ENCODE measurements at regions not wholly inside any gene's neighbourhood (a gene's known extent, or its start where the extent isn't known, plus 50 kb on each side); places are given as distances from the start of the nearest gene placed in this dataset.

GRCh38 chr3:73955494-73956070 lies 330.8 kb upstream of the PDZRN3 start:
- Histone ChIP-seq H4K20me1 (ENCODE audit: insufficient read depth) (no peaks in the 10 kb centered on the region), H3F3A (ENCODE audit: insufficient read depth) (no peaks in the 10 kb centered on the region), H3K9me2 (ENCODE audit: insufficient read depth) (no peaks in the 10 kb centered on the region), H3K36me3 (ENCODE audit: low read depth) (no peaks in the 10 kb centered on the region), H3K4me2 (ENCODE audit: unreplicated experiment) (no peak overlapping the region), H3K27ac (no peak overlapping the region), H3K4me3 (no peak overlapping the region), H3K9me3 (ENCODE audit: low read depth) (no peaks in the 10 kb centered on the region), H2AFZ (no peak overlapping the region), H3K4me1 (ENCODE audit: insufficient read depth) (no peaks in the 10 kb centered on the region), H3K9ac (no peak overlapping the region), H3K27me3 (replicated peaks; ENCODE audit: insufficient read depth) (no peaks in the 10 kb centered on the region; the same call in 1 of the 2 replicates), H3K79me2 (ENCODE audit: insufficient read depth) (no peaks in the 10 kb centered on the region)
- TF ChIP-seq EZH2phosphoT487 (IDR thresholded peaks at IDR 0.05; ENCODE audit: insufficient read depth, low read depth) (no peak), EZH2 (IDR thresholded peaks at IDR 0.05; ENCODE audit: insufficient read depth, poor library complexity, severe bottlenecking) (no peak)
- WGBS, 2 experiments (ENCODE audit: low coverage in 1 of 2, low lambda C conversion rate in 2 of 2, missing lambda C conversion rate in 2 of 2), result 19 to 20% methylated on average over 2 of the region's 2 CpGs
- in situ Hi-C loops (cut with MboI), result no loop called here
- DNase-seq, result no peak

GRCh38 chr3:73954506-73954905 lies 329.8 kb upstream of the PDZRN3 start:
- Histone ChIP-seq H3K9me2 (ENCODE audit: insufficient read depth) (no peaks in the 10 kb centered on the region), H3K27ac (no peak overlapping the region), H3K9me3 (ENCODE audit: low read depth) (no peaks in the 10 kb centered on the region), H3K36me3 (ENCODE audit: low read depth) (no peaks in the 10 kb centered on the region), H3K79me2 (ENCODE audit: insufficient read depth) (no peaks in the 10 kb centered on the region), H3K4me1 (ENCODE audit: insufficient read depth) (no peaks in the 10 kb centered on the region), H4K20me1 (ENCODE audit: insufficient read depth) (no peaks in the 10 kb centered on the region), H3K4me3 (no peak overlapping the region), H2AFZ (no peak overlapping the region), H3K27me3 (replicated peaks; ENCODE audit: insufficient read depth) (no peaks in the 10 kb centered on the region; the same call in 1 of the 2 replicates), H3F3A (ENCODE audit: insufficient read depth) (no peaks in the 10 kb centered on the region), H3K9ac (no peak overlapping the region), H3K4me2 (ENCODE audit: unreplicated experiment) (no peak overlapping the region)
- 57 to 64% methylated on average over 1 of the region's 1 CpG for WGBS, 2 experiments (ENCODE audit: low coverage in 1 of 2, low lambda C conversion rate in 2 of 2, missing lambda C conversion rate in 2 of 2)
- in situ Hi-C loops (cut with MboI), result no loop called here
- DNase-seq, result no peak
- no peak for TF ChIP-seq EZH2 (IDR thresholded peaks at IDR 0.05; ENCODE audit: insufficient read depth, poor library complexity, severe bottlenecking)

GRCh38 chr3:73952781-73953180 lies 328.0 kb upstream of the PDZRN3 start:
- no peaks in the 10 kb centered on the region for H3K9me2 ChIP-seq (ENCODE audit: insufficient read depth)
- WGBS, 2 experiments (ENCODE audit: low coverage in 1 of 2, low lambda C conversion rate in 2 of 2, missing lambda C conversion rate in 2 of 2), result 37 to 42% methylated on average over 1 of the region's 1 CpG
- H3K27ac ChIP-seq, result no peak overlapping the region
- no peak for DNase-seq
- H3K9me3 ChIP-seq (ENCODE audit: low read depth), result no peaks in the 10 kb centered on the region
- H3K4me2 ChIP-seq (ENCODE audit: unreplicated experiment), result no peak overlapping the region
- H3K9ac ChIP-seq, result no peak overlapping the region
- H3K4me1 ChIP-seq (ENCODE audit: insufficient read depth), result no peaks in the 10 kb centered on the region
- peaks cover 2% of the 10 kb centered on the region; the same call in 1 of the 2 replicates for H3K27me3 ChIP-seq (replicated peaks; ENCODE audit: insufficient read depth)
- H4K20me1 ChIP-seq (ENCODE audit: insufficient read depth), result no peaks in the 10 kb centered on the region
- no peak overlapping the region for H2AFZ ChIP-seq
- H3K79me2 ChIP-seq (ENCODE audit: insufficient read depth), result no peaks in the 10 kb centered on the region
- no peaks in the 10 kb centered on the region for H3K36me3 ChIP-seq (ENCODE audit: low read depth)
- in situ Hi-C loops (cut with MboI), result no loop called here
- no peak for TF ChIP-seq EZH2 (IDR thresholded peaks at IDR 0.05; ENCODE audit: insufficient read depth, poor library complexity, severe bottlenecking)
- TF ChIP-seq EZH2phosphoT487 (IDR thresholded peaks at IDR 0.05; ENCODE audit: insufficient read depth, low read depth), result no peak
- H3K4me3 ChIP-seq, result no peak overlapping the region
- H3F3A ChIP-seq (ENCODE audit: insufficient read depth), result no peaks in the 10 kb centered on the region

GRCh38 chr3:73950865-73951558 lies 326.3 kb upstream of the PDZRN3 start:
- no peak for DNase-seq
- WGBS, 2 experiments (ENCODE audit: low coverage in 1 of 2, low lambda C conversion rate in 2 of 2, missing lambda C conversion rate in 2 of 2), result 10 to 13% methylated on average over 4 of the region's 4 CpGs
- in situ Hi-C loops (cut with MboI), result no loop called here
- H3K79me2 ChIP-seq (ENCODE audit: insufficient read depth), result no peaks in the 10 kb centered on the region
- no peaks in the 10 kb centered on the region for H3F3A ChIP-seq (ENCODE audit: insufficient read depth)
- TF ChIP-seq EZH2 (IDR thresholded peaks at IDR 0.05; ENCODE audit: insufficient read depth, poor library complexity, severe bottlenecking) (no peak), EZH2phosphoT487 (IDR thresholded peaks at IDR 0.05; ENCODE audit: insufficient read depth, low read depth) (no peak)
- H4K20me1 ChIP-seq (ENCODE audit: insufficient read depth), result no peaks in the 10 kb centered on the region
- no peaks in the 10 kb centered on the region for H3K4me1 ChIP-seq (ENCODE audit: insufficient read depth)
- H3K27ac ChIP-seq, result no peak overlapping the region
- H3K9ac ChIP-seq, result no peak overlapping the region
- no peaks in the 10 kb centered on the region for H3K9me3 ChIP-seq (ENCODE audit: low read depth)
- peaks cover 2% of the 10 kb centered on the region; the same call in 1 of the 2 replicates for H3K27me3 ChIP-seq (replicated peaks; ENCODE audit: insufficient read depth)
- H2AFZ ChIP-seq, result no peak overlapping the region
- H3K4me2 ChIP-seq (ENCODE audit: unreplicated experiment), result no peak overlapping the region
- no peaks in the 10 kb centered on the region for H3K36me3 ChIP-seq (ENCODE audit: low read depth)
- H3K4me3 ChIP-seq, result no peak overlapping the region
- H3K9me2 ChIP-seq (ENCODE audit: insufficient read depth), result no peaks in the 10 kb centered on the region

Data from GM23248 (cell line).